ENCODE measurements at regions not wholly inside any gene's neighbourhood (a gene's known extent, or its start where the extent isn't known, plus 50 kb on each side); places are given as distances from the start of the nearest gene placed in this dataset.

- no peak overlapping the region for H3K4me3 ChIP-seq (ENCODE audit: low read length in 2 of 2)
- no peak overlapping the region for H3K9ac ChIP-seq (ENCODE audit: low read depth, low read length, poor library complexity)
- H3K9me3 ChIP-seq (replicated peaks in 1 of 2; ENCODE audit: control insufficient read depth in 2 of 2, insufficient read depth in 1 of 2, low read depth in 1 of 2, low read length in 2 of 2) = no peaks in the 10 kb centered on the region
- no peak overlapping the region for H4K8ac ChIP-seq (ENCODE audit: low read depth, low read length)
- no peak overlapping the region for H2AK5ac ChIP-seq (ENCODE audit: low read depth, low read length)
- H4K91ac ChIP-seq (ENCODE audit: low read depth, low read length, poor library complexity) = no peak overlapping the region
- no peaks in the 10 kb centered on the region for H3K79me1 ChIP-seq (ENCODE audit: low read depth, low read length)
- no peak overlapping the region for H2BK120ac ChIP-seq (ENCODE audit: low read depth, low read length)
- H3K27me3 ChIP-seq (ENCODE audit: control insufficient read depth in 3 of 3, insufficient read depth in 3 of 3, low read depth in 1 of 3, low read length in 3 of 3) = peaks cover 0 to 7% (median 0%) of the 10 kb centered on the region in 3 experiments
- H3K23ac ChIP-seq (ENCODE audit: low read depth, low read length, poor library complexity) = no peak overlapping the region
- H3K4ac ChIP-seq (ENCODE audit: low read length) = no peak overlapping the region
- WGBS, 2 donors (ENCODE audit: extremely low coverage in 2 of 2, insufficient read length in 2 of 2, insufficient replicate concordance in 1 of 2) = no CpG with 5 or more reads among the region's 7 CpGs
- no peak overlapping the region for H2BK12ac ChIP-seq (ENCODE audit: low read length)
- H2AFZ ChIP-seq (ENCODE audit: low read length) = no peak overlapping the region
- H3K27ac ChIP-seq (replicated peaks; ENCODE audit: low read length) = no peak overlapping the region
- no peak overlapping the region for H3K18ac ChIP-seq (ENCODE audit: low read length)
- H3K36me3 ChIP-seq (replicated peaks in 1 of 2; ENCODE audit: control insufficient read depth in 2 of 2, insufficient read depth in 2 of 2, low read length in 2 of 2) = no peaks in the 10 kb centered on the region
- no peak overlapping the region for H3K4me2 ChIP-seq (ENCODE audit: insufficient read depth, low read length, poor library complexity, severe bottlenecking)
- peaks cover 0 to 3% of the 10 kb centered on the region in 2 donors for H3K4me1 ChIP-seq (ENCODE audit: control insufficient read depth in 2 of 2, insufficient read depth in 1 of 2, low read depth in 1 of 2, low read length in 2 of 2)
- H3K14ac ChIP-seq (ENCODE audit: low read length) = no peak overlapping the region
- H2BK5ac ChIP-seq (ENCODE audit: low read length) = no peak overlapping the region
- no peak overlapping the region for H2BK15ac ChIP-seq (ENCODE audit: low read length)
- no peak for DNase-seq (ENCODE audit: low spot score)
These were observed 143.7 kb upstream of the PTPN1 start for GRCh38 chr20:50366270-50367103.

DNA sequence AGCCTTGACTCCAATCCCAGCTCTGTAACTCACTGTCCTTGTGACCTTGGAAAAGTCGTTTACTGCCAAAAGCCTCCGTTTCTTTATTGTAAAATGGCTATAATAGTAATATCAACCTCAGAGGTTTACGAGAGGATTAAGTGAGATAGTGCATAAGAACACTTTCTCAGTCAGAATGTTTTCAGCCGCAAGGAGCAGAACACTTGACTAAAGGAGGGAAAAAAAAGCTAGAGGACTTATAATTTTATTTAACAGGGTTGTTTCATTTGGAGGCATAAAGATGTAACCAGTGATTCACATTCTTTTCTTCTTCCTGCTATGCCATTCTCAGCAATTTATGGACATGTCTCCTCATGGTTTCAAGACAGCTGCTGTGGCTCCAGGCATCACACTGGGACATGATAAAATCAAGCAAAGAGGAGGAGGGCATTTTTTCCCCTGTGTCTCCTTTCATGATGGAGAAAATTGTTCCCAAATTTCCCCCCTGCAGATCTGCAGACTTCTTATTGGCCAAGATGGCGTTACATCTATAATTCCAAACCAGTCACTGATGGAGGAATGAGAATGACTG, 143.0 kb upstream of the PTPN1 start:
- Histone ChIP-seq H2BK12ac (ENCODE audit: low read length) (no peak overlapping the region), H3K9me3 (replicated peaks in 1 of 2; ENCODE audit: control insufficient read depth in 2 of 2, insufficient read depth in 1 of 2, low read depth in 1 of 2, low read length in 2 of 2) (no peaks in the 10 kb centered on the region), H2AK5ac (ENCODE audit: low read depth, low read length) (no peak overlapping the region), H3K4me3 (ENCODE audit: low read length in 2 of 2) (no peak overlapping the region), H2AFZ (ENCODE audit: low read length) (no peak overlapping the region), H4K91ac (ENCODE audit: low read depth, low read length, poor library complexity) (no peak overlapping the region), H3K36me3 (replicated peaks in 1 of 2; ENCODE audit: control insufficient read depth in 2 of 2, insufficient read depth in 2 of 2, low read length in 2 of 2) (no peaks in the 10 kb centered on the region), H2BK120ac (ENCODE audit: low read depth, low read length) (no peak overlapping the region), H4K8ac (ENCODE audit: low read depth, low read length) (no peak overlapping the region), H3K9ac (ENCODE audit: low read depth, low read length, poor library complexity) (no peak overlapping the region), H3K79me1 (ENCODE audit: low read depth, low read length) (no peaks in the 10 kb centered on the region), H2BK15ac (ENCODE audit: low read length) (no peak overlapping the region), H3K27ac (replicated peaks; ENCODE audit: low read length) (no peak overlapping the region), H3K23ac (ENCODE audit: low read depth, low read length, poor library complexity) (no peak overlapping the region), H3K4ac (ENCODE audit: low read length) (no peak overlapping the region), H3K18ac (ENCODE audit: low read length) (no peak overlapping the region), H3K27me3 (ENCODE audit: control insufficient read depth in 3 of 3, insufficient read depth in 3 of 3, low read depth in 1 of 3, low read length in 3 of 3) (peaks cover 0 to 7% (median 0%) of the 10 kb centered on the region in 3 experiments), H3K14ac (ENCODE audit: low read length) (no peak overlapping the region), H3K4me2 (ENCODE audit: insufficient read depth, low read length, poor library complexity, severe bottlenecking) (no peak overlapping the region), H3K4me1 (ENCODE audit: control insufficient read depth in 2 of 2, insufficient read depth in 1 of 2, low read depth in 1 of 2, low read length in 2 of 2) (peaks cover 0 to 3% of the 10 kb centered on the region in 2 donors), H2BK5ac (ENCODE audit: low read length) (no peak overlapping the region)
- no peak for DNase-seq (ENCODE audit: low spot score)
- WGBS, 2 donors (ENCODE audit: extremely low coverage in 2 of 2, insufficient read length in 2 of 2, insufficient replicate concordance in 1 of 2) = no CpG with 5 or more reads among the region's 5 CpGs

GRCh38 chr20:50367739-50368375, 142.3 kb upstream of the PTPN1 start:
- no peak for DNase-seq (ENCODE audit: low spot score)
- no peak overlapping the region for H2AFZ ChIP-seq (ENCODE audit: low read length)
- no peak overlapping the region for H2AK5ac ChIP-seq (ENCODE audit: low read depth, low read length)
- no peak overlapping the region for H3K4me2 ChIP-seq (ENCODE audit: insufficient read depth, low read length, poor library complexity, severe bottlenecking)
- H3K14ac ChIP-seq (ENCODE audit: low read length) = no peak overlapping the region
- peak overlapping the region; percentile 50 for H2BK15ac ChIP-seq (ENCODE audit: low read length)
- no peak overlapping the region for H3K4ac ChIP-seq (ENCODE audit: low read length)
- H3K23ac ChIP-seq (ENCODE audit: low read depth, low read length, poor library complexity) = no peak overlapping the region
- no peak overlapping the region for H3K9ac ChIP-seq (ENCODE audit: low read depth, low read length, poor library complexity)
- H3K27me3 ChIP-seq (ENCODE audit: control insufficient read depth in 3 of 3, insufficient read depth in 3 of 3, low read depth in 1 of 3, low read length in 3 of 3) = peaks cover 0 to 7% (median 0%) of the 10 kb centered on the region in 3 experiments
- no peak overlapping the region for H2BK120ac ChIP-seq (ENCODE audit: low read depth, low read length)
- no peaks in the 10 kb centered on the region for H3K79me1 ChIP-seq (ENCODE audit: low read depth, low read length)
- no CpG with 5 or more reads among the region's 9 CpGs for WGBS, 2 donors (ENCODE audit: extremely low coverage in 2 of 2, insufficient read length in 2 of 2, insufficient replicate concordance in 1 of 2)
- H3K27ac ChIP-seq (replicated peaks; ENCODE audit: low read length) = no peak overlapping the region
- no peak overlapping the region for H4K91ac ChIP-seq (ENCODE audit: low read depth, low read length, poor library complexity)
- H4K8ac ChIP-seq (ENCODE audit: low read depth, low read length) = no peak overlapping the region
- H3K18ac ChIP-seq (ENCODE audit: low read length) = no peak overlapping the region
- no peak overlapping the region for H2BK12ac ChIP-seq (ENCODE audit: low read length)
- H3K9me3 ChIP-seq (replicated peaks in 1 of 2; ENCODE audit: control insufficient read depth in 2 of 2, insufficient read depth in 1 of 2, low read depth in 1 of 2, low read length in 2 of 2) = no peaks in the 10 kb centered on the region
- no peaks in the 10 kb centered on the region for H3K36me3 ChIP-seq (replicated peaks in 1 of 2; ENCODE audit: control insufficient read depth in 2 of 2, insufficient read depth in 2 of 2, low read length in 2 of 2)
- peaks cover 0 to 3% of the 10 kb centered on the region in 2 donors for H3K4me1 ChIP-seq (ENCODE audit: control insufficient read depth in 2 of 2, insufficient read depth in 1 of 2, low read depth in 1 of 2, low read length in 2 of 2)
- no peak overlapping the region for H3K4me3 ChIP-seq (ENCODE audit: low read length in 2 of 2)
- no peak overlapping the region for H2BK5ac ChIP-seq (ENCODE audit: low read length)

DNA sequence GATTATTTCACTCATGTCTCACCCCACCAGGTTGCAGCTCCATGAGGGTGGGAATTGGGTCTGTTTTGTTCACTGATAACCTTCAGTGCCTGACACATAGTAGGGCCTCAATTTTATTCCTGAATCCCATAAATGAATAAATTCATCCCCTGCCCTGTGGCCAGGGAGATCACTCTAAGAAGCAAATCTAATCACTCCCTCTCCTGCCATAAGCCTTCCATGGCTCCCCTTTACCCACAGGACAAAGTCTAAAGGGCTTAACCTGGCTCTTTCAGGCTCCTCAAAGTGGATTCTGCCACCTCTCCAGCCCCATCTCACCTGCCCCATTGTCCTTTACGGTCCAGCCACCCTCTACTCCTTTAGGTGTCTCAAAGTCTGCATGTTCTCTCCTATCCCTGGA, 141.8 kb upstream of the PTPN1 start:
- H3K36me3 ChIP-seq (replicated peaks in 1 of 2; ENCODE audit: control insufficient read depth in 2 of 2, insufficient read depth in 2 of 2, low read length in 2 of 2) = no peaks in the 10 kb centered on the region
- no peak overlapping the region for H3K23ac ChIP-seq (ENCODE audit: low read depth, low read length, poor library complexity)
- no peak overlapping the region for H4K91ac ChIP-seq (ENCODE audit: low read depth, low read length, poor library complexity)
- DNase-seq (ENCODE audit: low spot score) = no peak
- no peak overlapping the region for H2BK15ac ChIP-seq (ENCODE audit: low read length)
- no peak overlapping the region for H3K4me3 ChIP-seq (ENCODE audit: low read length in 2 of 2)
- no peak overlapping the region for H2BK5ac ChIP-seq (ENCODE audit: low read length)
- no peak overlapping the region for H3K4me2 ChIP-seq (ENCODE audit: insufficient read depth, low read length, poor library complexity, severe bottlenecking)
- no peaks in the 10 kb centered on the region for H3K9me3 ChIP-seq (replicated peaks in 1 of 2; ENCODE audit: control insufficient read depth in 2 of 2, insufficient read depth in 1 of 2, low read depth in 1 of 2, low read length in 2 of 2)
- no peak overlapping the region for H3K9ac ChIP-seq (ENCODE audit: low read depth, low read length, poor library complexity)
- no peak overlapping the region for H3K14ac ChIP-seq (ENCODE audit: low read length)
- no peak overlapping the region for H2BK12ac ChIP-seq (ENCODE audit: low read length)
- no peak overlapping the region for H2BK120ac ChIP-seq (ENCODE audit: low read depth, low read length)
- H2AFZ ChIP-seq (ENCODE audit: low read length) = no peak overlapping the region
- no peak overlapping the region for H3K27ac ChIP-seq (replicated peaks; ENCODE audit: low read length)
- H3K79me1 ChIP-seq (ENCODE audit: low read depth, low read length) = no peaks in the 10 kb centered on the region
- no CpG with 5 or more reads among the region's 1 CpG for WGBS, 2 donors (ENCODE audit: extremely low coverage in 2 of 2, insufficient read length in 2 of 2, insufficient replicate concordance in 1 of 2)
- H4K8ac ChIP-seq (ENCODE audit: low read depth, low read length) = no peak overlapping the region
- peaks cover 0 to 7% (median 0%) of the 10 kb centered on the region in 3 experiments for H3K27me3 ChIP-seq (ENCODE audit: control insufficient read depth in 3 of 3, insufficient read depth in 3 of 3, low read depth in 1 of 3, low read length in 3 of 3)
- H3K4me1 ChIP-seq (ENCODE audit: control insufficient read depth in 2 of 2, insufficient read depth in 1 of 2, low read depth in 1 of 2, low read length in 2 of 2) = peaks cover 0 to 3% of the 10 kb centered on the region in 2 donors
- no peak overlapping the region for H3K18ac ChIP-seq (ENCODE audit: low read length)
- no peak overlapping the region for H3K4ac ChIP-seq (ENCODE audit: low read length)
- H2AK5ac ChIP-seq (ENCODE audit: low read depth, low read length) = no peak overlapping the region

All from neuronal stem cell (in vitro differentiated cells).